Glomerular visceral epithelial cell (primary cell): ENCODE measurements at regions not wholly inside any gene's neighbourhood (a gene's known extent, or its start where the extent isn't known, plus 50 kb on each side); places are given as distances from the start of the nearest gene placed in this dataset.
A peak's percentile ranks its signal among the peaks of the same experiment; 100 is the strongest.

ENCODE experiments used
- DNase-seq: peaks from one replicate; pipeline ENCODE4 v3.0.0-alpha.2; 2016; ENCODE audit errors: extremely low spot score

GRCh38 chr14:85198001-85198400 is 331.9 kb upstream of the FLRT2 start:
- DNase-seq: no peak

- no peak for DNase-seq
These were observed 324.1 kb upstream of the FLRT2 start for GRCh38 chr14:85205875-85206274.

GRCh38 chr14:85214471-85214870 is 315.5 kb upstream of the FLRT2 start:
- DNase-seq: no peak

GRCh38 chr14:85217412-85217811 is 312.5 kb upstream of the FLRT2 start:
- no peak for DNase-seq

- DNase-seq: no peak
These were observed 311.0 kb upstream of the FLRT2 start for GRCh38 chr14:85218982-85219381.

GRCh38 chr14:85221832-85222231 is 308.1 kb upstream of the FLRT2 start:
- DNase-seq: no peak

- DNase-seq: no peak
These were observed 307.6 kb upstream of the FLRT2 start for GRCh38 chr14:85222341-85222740.

GRCh38 chr14:85223667-85224066 is 306.3 kb upstream of the FLRT2 start:
- no peak for DNase-seq

- DNase-seq: no peak
These were observed 305.7 kb upstream of the FLRT2 start for GRCh38 chr14:85224241-85224640.

GRCh38 chr14:85233756-85234155 is 296.2 kb upstream of the FLRT2 start:
- peak; percentile 27 for DNase-seq

GRCh38 chr14:85234156-85235025 is 295.6 kb upstream of the FLRT2 start:
- peak; percentile 20 for DNase-seq

GRCh38 chr14:85235868-85236267 is 294.1 kb upstream of the FLRT2 start:
- DNase-seq: no peak

- DNase-seq: no peak
These were observed 293.6 kb upstream of the FLRT2 start for GRCh38 chr14:85236296-85236695.

- DNase-seq: no peak
These were observed 290.2 kb upstream of the FLRT2 start for GRCh38 chr14:85239791-85240190.

- DNase-seq: peak; percentile 74
These were observed 288.7 kb upstream of the FLRT2 start for GRCh38 chr14:85241022-85241855.

- DNase-seq: no peak
These were observed 287.3 kb upstream of the FLRT2 start for GRCh38 chr14:85242666-85243065.

GRCh38 chr14:85243321-85243720 is 286.6 kb upstream of the FLRT2 start:
- no peak for DNase-seq

GRCh38 chr14:85247071-85247470 is 282.9 kb upstream of the FLRT2 start:
- DNase-seq: no peak

GRCh38 chr14:85248881-85249635 is 280.9 kb upstream of the FLRT2 start:
- DNase-seq: no peak

GRCh38 chr14:85250414-85251189 is 279.3 kb upstream of the FLRT2 start:
- no peak for DNase-seq

- DNase-seq: peak; percentile 50
These were observed 277.9 kb upstream of the FLRT2 start for GRCh38 chr14:85252011-85252410.
